ENCODE measurements at regions not wholly inside any gene's neighbourhood (a gene's known extent, or its start where the extent isn't known, plus 50 kb on each side); places are given as distances from the start of the nearest gene placed in this dataset.

GRCh38 chr10:114730291-114730690, 72.2 kb upstream of the ABLIM1 start:
- TF ChIP-seq POLR2A (IDR thresholded peaks at IDR 0.05), result no peak
- no peak for TF ChIP-seq CTCF (IDR thresholded peaks at IDR 0.05)

Measured in heart left ventricle (tissue), 13 donors.